IMR-90 (cell line): ENCODE measurements at regions not wholly inside any gene's neighbourhood (a gene's known extent, or its start where the extent isn't known, plus 50 kb on each side); places are given as distances from the start of the nearest gene placed in this dataset.

Experiments
- CEBPB ChIP-seq: IDR thresholded peaks from 2 replicates; pipeline ENCODE4 v1.6.1; 2012; ENCODE audit warnings: low read depth, low read length, improper control_type of control experiment
- CHD1 ChIP-seq: IDR thresholded peaks from 2 replicates; pipeline ENCODE4 v1.6.1; 2012; ENCODE audit warnings: low read depth, low read length, improper control_type of control experiment
- MAZ ChIP-seq: IDR thresholded peaks from 2 replicates; pipeline ENCODE4 v1.6.1; 2012; ENCODE audit warnings: low read depth, mild to moderate bottlenecking, low read length, improper control_type of control experiment, moderate library complexity, borderline replicate concordance
- POLR2A ChIP-seq: IDR thresholded peaks from 2 replicates; pipeline ENCODE4 v1.6.1; 2012; ENCODE audit warnings: mild to moderate bottlenecking, low read depth, low read length
- RFX5 ChIP-seq: IDR thresholded peaks from 2 replicates; pipeline ENCODE4 v1.8.0; 2012; ENCODE audit warnings: low read depth, mild to moderate bottlenecking, low read length, moderate library complexity
- TF ChIP-seq, protein P1 (sequence below): conservative IDR thresholded peaks from 2 replicates; pipeline ENCODE4 v1.5.1; 2012; ENCODE audit warnings: mild to moderate bottlenecking, low read depth, low read length, improper control_type of control experiment

DNA sequence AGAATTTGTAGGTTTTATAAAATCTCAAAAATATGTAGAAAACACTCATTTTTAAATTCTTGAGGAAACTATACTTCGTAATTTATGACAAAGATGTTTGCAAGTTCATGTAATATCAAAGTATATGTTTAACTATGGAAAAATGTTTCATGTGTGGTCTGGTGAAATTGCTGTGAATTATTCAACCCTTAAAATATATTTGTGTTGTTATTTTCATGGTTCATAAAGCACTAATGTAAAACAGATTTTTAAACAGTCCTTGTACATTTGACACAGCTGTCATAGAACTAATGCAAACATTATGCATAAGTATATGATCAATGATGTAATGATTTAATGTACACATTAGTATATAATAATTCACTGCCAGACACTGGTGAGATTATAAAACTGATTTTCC is 83.1 kb upstream of the ARSJ start:
- TF ChIP-seq POLR2A (no peak), CEBPB (no peak), CHD1 (no peak), RFX5 (no peak), MAZ (no peak)
- TF ChIP-seq, protein P1, sequence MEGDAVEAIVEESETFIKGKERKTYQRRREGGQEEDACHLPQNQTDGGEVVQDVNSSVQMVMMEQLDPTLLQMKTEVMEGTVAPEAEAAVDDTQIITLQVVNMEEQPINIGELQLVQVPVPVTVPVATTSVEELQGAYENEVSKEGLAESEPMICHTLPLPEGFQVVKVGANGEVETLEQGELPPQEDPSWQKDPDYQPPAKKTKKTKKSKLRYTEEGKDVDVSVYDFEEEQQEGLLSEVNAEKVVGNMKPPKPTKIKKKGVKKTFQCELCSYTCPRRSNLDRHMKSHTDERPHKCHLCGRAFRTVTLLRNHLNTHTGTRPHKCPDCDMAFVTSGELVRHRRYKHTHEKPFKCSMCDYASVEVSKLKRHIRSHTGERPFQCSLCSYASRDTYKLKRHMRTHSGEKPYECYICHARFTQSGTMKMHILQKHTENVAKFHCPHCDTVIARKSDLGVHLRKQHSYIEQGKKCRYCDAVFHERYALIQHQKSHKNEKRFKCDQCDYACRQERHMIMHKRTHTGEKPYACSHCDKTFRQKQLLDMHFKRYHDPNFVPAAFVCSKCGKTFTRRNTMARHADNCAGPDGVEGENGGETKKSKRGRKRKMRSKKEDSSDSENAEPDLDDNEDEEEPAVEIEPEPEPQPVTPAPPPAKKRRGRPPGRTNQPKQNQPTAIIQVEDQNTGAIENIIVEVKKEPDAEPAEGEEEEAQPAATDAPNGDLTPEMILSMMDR: no peak
